Stomach (tissue), 8 donors: ENCODE measurements at regions not wholly inside any gene's neighbourhood (a gene's known extent, or its start where the extent isn't known, plus 50 kb on each side); places are given as distances from the start of the nearest gene placed in this dataset.

Experiments used
- DNase-seq, 2 donors: peaks; one replicate each; pipeline versions ENCODE4 v3.0.0 to v3.0.0-alpha.2; 2013 to 2019
- H3K27ac ChIP-seq, 5 donors: fragments of 200-600 bp in 4 of 5; sonication (generic) in 4 of 5; one replicate each; pipeline ENCODE4 v1.5.1; 2013 to 2019; ENCODE audit warnings: mild to moderate bottlenecking in 1 of 5, moderate library complexity in 1 of 5
- H3K27me3 ChIP-seq, 3 donors: fragments of 200-600 bp; sonication (generic); one replicate each; pipeline ENCODE4 v1.5.1; 2017 to 2019; ENCODE audit warnings: mixed run types in 1 of 3
- H3K36me3 ChIP-seq, 4 donors: fragments of 200-600 bp; sonication (generic); 1 replicate in 3 of 4; 2 replicates in 1 of 4; pipeline ENCODE4 v1.5.1; 2016 to 2019
- H3K4me1 ChIP-seq, 4 donors: fragments of 200-600 bp; sonication (generic); one replicate each; pipeline ENCODE4 v1.5.1; 2016 to 2019
- H3K4me3 ChIP-seq, 4 donors: fragments of 200-600 bp; sonication (generic) in 3 of 4; one replicate each; pipeline ENCODE4 v1.5.1; 2016 to 2019; ENCODE audit warnings: mild to moderate bottlenecking in 1 of 4
- H3K9me3 ChIP-seq, 4 donors: fragments of 200-600 bp; sonication (generic); one replicate each; pipeline ENCODE4 v1.5.1; 2016 to 2019
- CTCF ChIP-seq, 7 experiments: fragments of 450-650 bp in 4 of 7; fragments of 200-600 bp in 3 of 7; sonication (generic) in 3 of 7; IDR thresholded peaks; one replicate each; pipeline ENCODE4 v1.5.1; 2016 to 2019; ENCODE audit warnings: antibody characterized with exemption in 7 of 7, control low read depth in 2 of 7, mild to moderate bottlenecking in 1 of 7
- EP300 ChIP-seq: sonication (generic); formaldehyde crosslinking; IDR thresholded peaks from one replicate; pipeline ENCODE4 v1.6.1; 2017; ENCODE audit warnings: antibody characterized with exemption
- POLR2A ChIP-seq, 4 donors: fragments of 450-650 bp; IDR thresholded peaks; one replicate each; pipeline ENCODE4 v1.6.1; 2016; ENCODE audit warnings: antibody characterized with exemption in 4 of 4, control low read depth in 2 of 4, mild to moderate bottlenecking in 1 of 4, moderate library complexity in 1 of 4
- POLR2AphosphoS5 ChIP-seq, 3 donors: sonication (generic); formaldehyde crosslinking; IDR thresholded peaks; one replicate each; pipeline ENCODE4 v1.6.1; 2016; ENCODE audit warnings: antibody characterized with exemption in 3 of 3
- WGBS, 5 donors: extraction: QIAGEN DNeasy Blood & Tissue Kit in 3 of 5; methylation state at CpG; one replicate each; pipeline versions ENCODE4 v1.1.5 to v1.1.7; 2013 to 2018; 5-methylcytosine and 5-hydroxymethylcytosine counted together
- intact Hi-C: fragments of 100-400 bp; cut with DNase I; formaldehyde crosslinking; loops from one replicate; pipeline ENCODE4 v1.15.1; 2023; ENCODE audit warnings: low total_unique reads
- donor health status: healthy with polysubstance abuse.
- donor health status: Bipolar disorder and iron deficiency.
- donor health status: healthy.

DNA sequence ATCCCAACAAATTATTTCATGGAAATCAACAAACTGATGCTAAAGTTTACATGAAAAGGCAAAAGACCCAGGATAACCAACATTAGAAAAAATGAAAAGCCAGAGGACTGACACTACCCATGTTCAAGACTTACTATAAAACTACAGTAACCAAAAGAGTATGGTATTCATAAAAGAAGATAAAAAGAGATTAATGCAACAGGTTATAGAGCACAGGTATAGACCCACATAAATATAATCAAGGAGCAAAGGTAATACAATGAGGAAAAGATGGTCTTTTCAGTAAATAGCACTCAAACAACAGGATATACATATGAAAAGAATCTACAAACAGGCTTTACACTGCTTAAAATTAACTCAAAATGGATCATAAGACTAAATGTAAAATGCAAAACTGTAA lies 1342.7 kb downstream of the UQCRFS1 start:
- Histone ChIP-seq H3K9me3 (peaks cover 0 to 32% (median 3%) of the 10 kb centered on the region in 4 donors), H3K27ac (no peak overlapping the region), H3K36me3 (no peaks in the 10 kb centered on the region), H3K27me3 (no peaks in the 10 kb centered on the region), H3K4me1 (no peaks in the 10 kb centered on the region), H3K4me3 (no peak overlapping the region)
- no peak for TF ChIP-seq POLR2A (IDR thresholded peaks at IDR 0.05)
- no peak for TF ChIP-seq CTCF (IDR thresholded peaks at IDR 0.05)
- TF ChIP-seq EP300 = no peak
- TF ChIP-seq POLR2AphosphoS5 (IDR thresholded peaks at IDR 0.05) = no peak
- intact Hi-C loops = no loop called here
- DNase-seq = no peak

- Histone ChIP-seq H3K4me1 (no peaks in the 10 kb centered on the region), H3K9me3 (peaks cover 0 to 36% (median 9%) of the 10 kb centered on the region in 4 donors), H3K27me3 (no peaks in the 10 kb centered on the region), H3K36me3 (no peaks in the 10 kb centered on the region), H3K4me3 (no peak overlapping the region), H3K27ac (no peak overlapping the region)
- intact Hi-C loops = no loop called here
- no peak for TF ChIP-seq EP300
- no peak for TF ChIP-seq POLR2AphosphoS5 (IDR thresholded peaks at IDR 0.05)
- TF ChIP-seq POLR2A (IDR thresholded peaks at IDR 0.05) = no peak
- TF ChIP-seq CTCF (IDR thresholded peaks at IDR 0.05) = no peak
- no peak for DNase-seq
Observed at GRCh38 chr19:27868007-27868406, 1344.9 kb downstream of the UQCRFS1 start.

GRCh38 chr19:27865927-27866777 lies 1346.8 kb downstream of the UQCRFS1 start:
- H3K9me3 ChIP-seq = peaks cover 3 to 51% (median 20%) of the 10 kb centered on the region in 4 donors
- no peak overlapping the region for H3K27ac ChIP-seq
- WGBS, 5 donors = 68 to 78% (median 75%) methylated on average over 6 of the region's 6 CpGs
- no peak for TF ChIP-seq POLR2A (IDR thresholded peaks at IDR 0.05)
- TF ChIP-seq CTCF (IDR thresholded peaks at IDR 0.05) = no peak
- no peak for TF ChIP-seq POLR2AphosphoS5 (IDR thresholded peaks at IDR 0.05)
- no peak overlapping the region for H3K4me3 ChIP-seq
- no peak for DNase-seq
- intact Hi-C loops = no loop called here
- no peaks in the 10 kb centered on the region for H3K36me3 ChIP-seq
- no peaks in the 10 kb centered on the region for H3K27me3 ChIP-seq
- no peaks in the 10 kb centered on the region for H3K4me1 ChIP-seq

GRCh38 chr19:27861411-27861975 lies 1351.5 kb downstream of the UQCRFS1 start:
- no peak for DNase-seq
- Histone ChIP-seq H3K9me3 (peaks cover 24 to 84% (median 61%) of the 10 kb centered on the region in 4 donors), H3K4me1 (no peaks in the 10 kb centered on the region), H3K27ac (no peak overlapping the region), H3K36me3 (no peaks in the 10 kb centered on the region), H3K4me3 (no peak overlapping the region), H3K27me3 (no peaks in the 10 kb centered on the region)
- intact Hi-C loops = no loop called here
- WGBS, 5 donors = 73 to 81% (median 78%) methylated on average over 8 of the region's 8 CpGs
- no peak for TF ChIP-seq CTCF (IDR thresholded peaks at IDR 0.05)
- no peak for TF ChIP-seq POLR2AphosphoS5 (IDR thresholded peaks at IDR 0.05)
- TF ChIP-seq POLR2A (IDR thresholded peaks at IDR 0.05) = no peak
- no peak for TF ChIP-seq EP300
